Neural crest cell (in vitro differentiated cells): ENCODE measurements at regions not wholly inside any gene's neighbourhood (a gene's known extent, or its start where the extent isn't known, plus 50 kb on each side); places are given as distances from the start of the nearest gene placed in this dataset.

ENCODE experiments used
- DNase-seq: peaks from one replicate; pipeline ENCODE4 v3.0.0; 2021; ENCODE audit warnings: low read depth, mixed read lengths, low spot score
- H3K27ac Mint-ChIP-seq: one replicate; pipeline ENCODE4 v1.8.0; 2021; ENCODE audit warnings: mild to moderate bottlenecking, mixed read lengths; ENCODE audit not compliant: unreplicated experiment
- H3K27me3 Mint-ChIP-seq: 2 replicates; pipeline ENCODE4 v1.8.0; 2021; ENCODE audit warnings: low read depth, mild to moderate bottlenecking, mixed read lengths
- H3K36me3 Mint-ChIP-seq: 2 replicates; pipeline ENCODE4 v1.8.0; 2021; ENCODE audit warnings: low read depth, mild to moderate bottlenecking, mixed read lengths
- H3K4me1 Mint-ChIP-seq: 2 replicates; pipeline ENCODE4 v1.8.0; 2021; ENCODE audit warnings: mixed read lengths
- H3K4me3 Mint-ChIP-seq: one replicate; pipeline ENCODE4 v1.8.0; 2021; ENCODE audit warnings: mild to moderate bottlenecking, mixed read lengths
- H3K9me3 Mint-ChIP-seq: 2 replicates; pipeline ENCODE4 v1.8.0; 2021; ENCODE audit warnings: mixed read lengths
- CTCF ChIP-seq: fragments of 200-600 bp; sonication (generic); conservative IDR thresholded peaks from 2 replicates; pipeline ENCODE4 v1.5.0; 2021; ENCODE audit warnings: antibody characterized with exemption, mild to moderate bottlenecking

GRCh38 chrX:39555431-39555830 is 542.3 kb downstream of the BCOR start:
- no peak for TF ChIP-seq CTCF
- DNase-seq: no peak
- H3K36me3 Mint-ChIP-seq: no peaks in the 10 kb centered on the region
- no peaks in the 10 kb centered on the region for H3K27me3 Mint-ChIP-seq
- H3K27ac Mint-ChIP-seq: no peak overlapping the region
- H3K4me1 Mint-ChIP-seq: no peaks in the 10 kb centered on the region
- H3K9me3 Mint-ChIP-seq: no peaks in the 10 kb centered on the region
- H3K4me3 Mint-ChIP-seq: no peak overlapping the region

- H3K9me3 Mint-ChIP-seq: no peaks in the 10 kb centered on the region
Measured at GRCh38 chrX:39556056-39556455, 541.7 kb downstream of the BCOR start.

GRCh38 chrX:39559229-39559628 is 538.5 kb downstream of the BCOR start:
- DNase-seq: no peak
- no peaks in the 10 kb centered on the region for H3K4me1 Mint-ChIP-seq
- no peaks in the 10 kb centered on the region for H3K36me3 Mint-ChIP-seq
- no peak overlapping the region for H3K4me3 Mint-ChIP-seq
- peaks cover 8% of the 10 kb centered on the region for H3K9me3 Mint-ChIP-seq
- no peaks in the 10 kb centered on the region for H3K27me3 Mint-ChIP-seq
- no peak for TF ChIP-seq CTCF
- H3K27ac Mint-ChIP-seq: no peak overlapping the region

More at GRCh38 chrX:39556056-39556455, 541.7 kb downstream of the BCOR start:
- no peak for DNase-seq
- Mint-ChIP-seq H3K4me3 (no peak overlapping the region), H3K27me3 (no peaks in the 10 kb centered on the region), H3K4me1 (no peaks in the 10 kb centered on the region), H3K27ac (no peak overlapping the region), H3K36me3 (no peaks in the 10 kb centered on the region)
- TF ChIP-seq CTCF: no peak

- no peak overlapping the region for H3K4me3 Mint-ChIP-seq
- peaks cover 8% of the 10 kb centered on the region for H3K9me3 Mint-ChIP-seq
- H3K27ac Mint-ChIP-seq: no peak overlapping the region
- no peak for DNase-seq
- no peak for TF ChIP-seq CTCF
- H3K36me3 Mint-ChIP-seq: no peaks in the 10 kb centered on the region
- H3K27me3 Mint-ChIP-seq: no peaks in the 10 kb centered on the region
- peaks cover 3% of the 10 kb centered on the region for H3K4me1 Mint-ChIP-seq
Measured at GRCh38 chrX:39560271-39560670, 537.5 kb downstream of the BCOR start.

GRCh38 chrX:39563178-39563577 is 534.6 kb downstream of the BCOR start:
- H3K4me3 Mint-ChIP-seq: no peak overlapping the region
- peaks cover 8% of the 10 kb centered on the region for H3K9me3 Mint-ChIP-seq
- no peaks in the 10 kb centered on the region for H3K36me3 Mint-ChIP-seq
- H3K27ac Mint-ChIP-seq: no peak overlapping the region
- no peaks in the 10 kb centered on the region for H3K27me3 Mint-ChIP-seq
- DNase-seq: no peak
- no peak for TF ChIP-seq CTCF
- peaks cover 3% of the 10 kb centered on the region for H3K4me1 Mint-ChIP-seq

GRCh38 chrX:39564751-39565150 is 533.0 kb downstream of the BCOR start:
- H3K27ac Mint-ChIP-seq: no peak overlapping the region
- H3K36me3 Mint-ChIP-seq: no peaks in the 10 kb centered on the region

More at GRCh38 chrX:39564751-39565150, 533.0 kb downstream of the BCOR start:
- H3K4me1 Mint-ChIP-seq: peaks cover 3% of the 10 kb centered on the region
- no peak for DNase-seq
- no peak for TF ChIP-seq CTCF
- H3K4me3 Mint-ChIP-seq: no peak overlapping the region
- peaks cover 2% of the 10 kb centered on the region for H3K27me3 Mint-ChIP-seq
- peaks cover 10% of the 10 kb centered on the region for H3K9me3 Mint-ChIP-seq
